ACHN (cell line): ENCODE measurements at regions not wholly inside any gene's neighbourhood (a gene's known extent, or its start where the extent isn't known, plus 50 kb on each side); places are given as distances from the start of the nearest gene placed in this dataset.
"Not testable (repeated sequence)": the region's sequence is repeated elsewhere in the genome, so short reads cannot be mapped to it uniquely, and the experiment has no call there.

Experiments used
- DNase-seq: peaks from one replicate; pipeline ENCODE4 v3.0.0-alpha.2; 2015
- in situ Hi-C: cut with HindIII; loops from 2 replicates; pipeline ENCODE4 v1.10.0; 2017; ENCODE audit warnings: low sequenced_read_pairs, low pct_ligation_motif_present, low pct_unique_long_range_greater_than_20kb

- no peak for DNase-seq
- in situ Hi-C loops = no loop called here
Measured at GRCh38 chr18:46179306-46179705, 75.1 kb downstream of the HAUS1 start.

GRCh38 chr18:46182633-46183358 lies 78.6 kb downstream of the HAUS1 start:
- in situ Hi-C loops = no loop called here
- no peak for DNase-seq

GRCh38 chr18:46184296-46184695 lies 80.1 kb downstream of the HAUS1 start:
- DNase-seq, in situ Hi-C loops: not testable (repeated sequence)

DNA sequence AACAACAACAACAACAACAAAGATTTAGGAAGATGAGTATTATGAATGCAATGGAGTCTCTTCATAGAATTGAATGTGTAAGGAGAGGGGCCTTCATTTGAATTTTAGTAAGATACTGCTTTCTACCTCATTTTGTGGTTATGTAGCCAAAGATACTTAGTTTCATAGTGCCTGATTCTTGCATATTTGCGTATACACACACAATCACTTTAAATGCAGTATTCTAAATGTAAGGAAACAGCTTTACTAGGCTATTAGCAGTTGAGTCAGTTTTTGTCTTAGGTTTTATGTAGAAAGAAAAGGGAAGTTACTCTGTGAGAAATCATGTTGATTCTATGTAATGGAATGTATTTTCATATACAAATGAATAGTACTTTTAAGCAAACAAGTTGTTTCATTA lies 80.5 kb downstream of the HAUS1 start:
- no peak for DNase-seq
- in situ Hi-C loops = no loop called here

DNA sequence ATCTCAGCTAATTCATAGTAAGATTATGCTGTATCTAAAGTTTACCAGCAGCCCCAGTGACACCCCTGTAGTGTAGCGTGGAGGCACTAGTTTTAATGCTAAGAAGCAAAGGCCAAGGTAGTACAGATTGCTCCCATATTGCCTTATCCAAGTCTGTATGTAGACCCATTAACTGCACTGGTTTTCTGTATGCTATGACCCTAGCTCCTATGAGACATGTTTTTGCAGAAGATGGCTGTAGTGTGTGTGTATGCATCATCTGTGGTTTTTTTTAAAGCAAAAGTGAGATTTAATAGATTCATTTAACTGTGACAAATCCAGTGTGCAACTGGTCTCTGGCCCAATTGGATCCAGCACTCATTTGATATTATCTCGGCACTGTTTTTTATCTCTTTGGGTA lies 86.5 kb downstream of the HAUS1 start:
- DNase-seq = no peak
- in situ Hi-C loops = no loop called here

DNA sequence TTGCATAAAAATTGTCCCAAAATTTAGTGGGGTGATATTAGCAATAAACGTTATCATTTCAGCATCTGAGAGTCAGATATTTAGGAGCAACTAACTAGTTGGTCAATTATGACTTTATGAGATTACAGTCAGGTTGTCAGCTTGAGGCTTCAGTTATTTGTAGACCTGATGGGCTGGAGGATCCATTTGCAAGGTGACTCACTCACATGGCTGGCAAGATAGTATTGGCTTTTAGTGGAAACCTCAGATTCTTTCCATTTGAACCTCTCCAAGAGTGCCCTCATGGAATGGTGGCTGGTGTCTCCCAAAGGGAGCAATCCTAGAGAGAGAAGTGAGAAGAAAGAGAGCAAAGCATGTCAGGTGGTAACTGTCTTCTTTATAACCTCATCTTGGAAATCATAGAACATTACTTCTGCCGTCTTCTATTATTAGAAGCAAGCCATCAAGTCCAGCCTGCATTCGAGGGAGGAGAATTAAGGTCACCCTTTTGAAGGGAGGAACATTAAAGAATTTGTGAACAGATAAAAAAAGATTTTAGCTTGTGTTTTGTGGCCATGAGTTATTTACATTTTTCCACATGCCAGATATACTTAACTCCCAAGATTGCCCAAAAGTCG lies 92.5 kb downstream of the HAUS1 start:
- in situ Hi-C loops = no loop called here

GRCh38 chr18:46199515-46200147 lies 95.4 kb downstream of the HAUS1 start:
- DNase-seq = no peak
- in situ Hi-C loops = no loop called here

More for the DNA sequence above, 92.5 kb downstream of the HAUS1 start:
- no peak for DNase-seq

DNA sequence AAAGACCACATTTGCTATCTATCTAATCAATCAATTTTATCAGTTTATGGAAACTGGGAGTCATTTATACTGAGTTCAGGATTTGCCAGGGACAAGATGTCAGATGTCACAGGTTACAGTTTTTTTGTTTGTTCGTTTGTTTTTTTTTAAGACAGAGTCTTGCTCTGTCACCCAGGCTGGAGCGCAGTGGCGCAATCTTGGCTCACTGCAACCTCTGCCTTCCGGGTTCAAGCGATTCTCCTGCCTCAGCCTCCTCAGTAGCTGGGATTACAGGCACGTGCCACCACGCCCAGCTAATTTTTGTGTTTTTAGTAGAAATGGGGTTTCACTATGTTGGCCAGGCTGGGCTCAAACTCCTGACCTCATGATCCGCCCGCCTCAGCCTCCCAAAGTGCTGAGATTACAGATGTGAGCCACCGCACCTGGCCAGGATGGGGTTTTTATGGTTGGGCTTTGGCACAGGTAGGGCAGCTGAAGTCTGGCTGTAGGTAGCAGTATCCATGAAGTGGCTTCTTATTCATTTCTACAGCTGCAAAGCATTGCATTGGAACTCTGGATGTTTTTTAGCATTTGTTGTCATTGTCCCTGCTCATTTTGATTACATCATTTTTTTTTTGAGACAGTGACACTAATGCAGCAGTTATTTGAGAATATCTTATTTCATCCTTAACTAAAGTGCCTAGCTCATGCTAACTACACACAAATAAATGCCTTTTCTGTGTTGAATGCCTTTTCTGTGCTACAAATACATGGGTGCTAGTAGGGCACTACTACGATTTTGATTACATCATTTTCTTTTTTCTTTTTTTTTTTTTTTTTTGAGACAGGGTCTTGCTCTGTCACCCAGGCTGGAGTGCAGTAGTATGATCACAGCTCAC lies 96.2 kb downstream of the HAUS1 start:
- in situ Hi-C loops, DNase-seq: not testable (repeated sequence)

DNA sequence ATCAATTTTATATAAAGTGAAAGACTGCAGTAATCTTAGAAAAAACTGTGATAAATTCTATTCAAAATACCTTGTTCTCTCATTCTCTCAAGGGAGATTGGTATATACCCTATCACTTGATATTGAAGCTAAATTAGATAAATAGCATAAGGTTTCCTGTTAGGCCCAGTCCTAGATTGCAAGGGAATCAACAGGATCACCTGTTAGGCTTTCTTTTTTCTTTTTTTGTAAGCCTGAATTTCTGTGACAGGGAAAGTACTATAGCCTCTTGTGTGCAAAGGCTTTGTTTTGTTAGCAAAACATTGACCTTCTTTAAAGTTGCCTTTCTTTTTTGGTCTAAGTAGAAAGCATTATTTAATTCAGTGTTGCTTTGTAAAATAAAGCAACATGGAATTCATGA lies 100.0 kb downstream of the HAUS1 start:
- DNase-seq = no peak
- in situ Hi-C loops = no loop called here

GRCh38 chr18:46207985-46208384 lies 103.8 kb downstream of the HAUS1 start:
- no peak for DNase-seq
- in situ Hi-C loops = no loop called here

- no peak for DNase-seq
- in situ Hi-C loops = no loop called here
Measured at GRCh38 chr18:46209161-46209560, 105.0 kb downstream of the HAUS1 start.

DNA sequence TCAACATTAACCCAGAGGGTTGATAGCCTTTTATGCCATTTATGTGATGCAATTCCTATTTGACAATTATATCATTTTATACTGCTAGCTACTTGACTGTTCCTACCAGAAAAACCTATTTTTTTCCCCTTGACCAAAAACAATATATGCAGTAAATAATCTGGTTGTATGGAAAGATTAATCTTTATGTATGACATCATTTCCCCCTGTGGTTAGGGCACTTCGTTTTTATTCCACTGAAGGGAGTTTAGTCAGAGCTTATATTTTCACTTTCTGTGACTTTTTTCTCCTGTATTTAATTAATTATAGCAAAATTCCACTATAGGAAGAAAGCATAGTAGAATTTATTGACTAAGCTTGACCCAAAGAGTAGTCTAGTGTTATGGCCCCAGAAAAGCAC lies 107.6 kb downstream of the HAUS1 start:
- in situ Hi-C loops = no loop called here
- DNase-seq = no peak

- no peak for DNase-seq
- in situ Hi-C loops = no loop called here
Measured at GRCh38 chr18:46212398-46212797, 108.2 kb downstream of the HAUS1 start.

DNA sequence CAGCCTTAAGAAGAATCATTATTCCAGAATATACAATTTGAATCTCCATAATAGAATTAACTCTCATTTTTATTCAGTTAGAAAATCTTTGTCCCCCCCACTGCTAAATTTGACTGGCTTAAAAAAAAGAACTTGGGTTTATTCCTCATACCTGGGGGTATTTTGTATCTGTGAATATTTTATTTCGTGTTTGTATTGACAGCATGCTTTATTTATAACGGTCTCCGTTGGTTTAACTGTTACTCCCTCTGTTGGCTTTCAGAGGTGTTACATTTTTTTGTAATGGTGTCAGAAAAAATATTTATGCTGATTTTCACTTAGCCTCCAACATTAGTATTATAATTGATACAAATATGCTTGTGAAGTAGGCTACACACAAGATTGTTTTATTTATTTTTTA lies 109.1 kb downstream of the HAUS1 start:
- in situ Hi-C loops = no loop called here

DNA sequence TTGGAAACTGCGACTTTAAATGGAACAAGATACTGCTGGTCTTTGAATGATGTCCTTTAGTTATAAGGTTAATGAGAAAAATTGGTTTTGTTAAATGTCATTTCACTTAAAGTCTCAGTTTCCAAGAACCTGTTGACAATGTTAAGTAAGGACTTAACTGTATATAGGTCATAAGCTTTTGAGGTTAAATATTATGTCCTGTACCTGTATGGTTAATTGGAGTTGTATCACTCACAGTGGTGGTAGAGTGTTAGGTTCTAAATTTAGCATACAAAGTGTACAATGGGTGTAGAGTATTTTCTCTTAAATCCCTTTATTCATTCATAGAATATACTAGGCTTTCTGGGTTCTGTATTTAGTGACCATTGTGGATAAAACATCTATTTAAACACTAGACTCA lies 110.2 kb downstream of the HAUS1 start:
- DNase-seq = no peak

More for the DNA sequence above, 109.1 kb downstream of the HAUS1 start:
- DNase-seq = peak; percentile 38

DNA sequence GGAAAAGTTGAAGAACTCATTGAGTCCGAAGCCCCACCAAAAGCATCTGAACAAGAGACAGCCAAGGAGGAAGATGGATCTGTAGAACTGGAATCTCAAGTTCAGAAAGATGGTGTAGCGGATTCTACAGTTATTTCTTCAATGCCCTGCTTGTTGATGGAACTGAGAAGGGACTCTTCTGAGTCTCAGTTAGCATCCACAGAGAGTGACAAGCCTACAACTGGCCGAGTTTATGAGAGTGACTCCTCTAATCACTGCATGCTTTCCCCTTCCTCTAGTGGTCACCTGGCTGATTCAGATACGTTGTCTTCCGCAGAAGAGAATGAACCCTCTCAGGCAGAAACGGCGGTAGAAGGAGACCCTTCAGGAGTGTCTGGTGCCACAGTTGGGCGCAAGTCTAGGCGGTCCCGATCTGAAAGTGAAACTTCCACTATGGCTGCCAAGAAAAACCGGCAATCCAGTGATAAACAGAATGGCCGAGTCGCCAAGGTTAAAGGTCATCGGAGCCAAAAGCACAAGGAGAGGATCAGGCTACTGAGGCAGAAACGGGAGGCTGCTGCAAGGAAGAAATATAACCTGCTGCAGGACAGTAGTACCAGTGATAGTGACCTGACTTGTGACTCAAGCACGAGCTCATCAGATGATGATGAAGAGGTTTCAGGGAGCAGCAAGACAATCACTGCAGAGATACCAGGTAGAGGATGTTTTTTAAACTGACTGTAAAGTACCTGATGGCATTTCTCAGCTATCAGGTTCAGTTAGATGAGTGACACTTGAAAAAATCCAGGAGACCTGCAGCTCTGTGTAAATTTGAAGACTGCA lies 111.9 kb downstream of the HAUS1 start:
- in situ Hi-C loops = no loop called here
- peak; percentile 49 for DNase-seq

More for the DNA sequence above, 110.2 kb downstream of the HAUS1 start:
- in situ Hi-C loops = no loop called here

DNA sequence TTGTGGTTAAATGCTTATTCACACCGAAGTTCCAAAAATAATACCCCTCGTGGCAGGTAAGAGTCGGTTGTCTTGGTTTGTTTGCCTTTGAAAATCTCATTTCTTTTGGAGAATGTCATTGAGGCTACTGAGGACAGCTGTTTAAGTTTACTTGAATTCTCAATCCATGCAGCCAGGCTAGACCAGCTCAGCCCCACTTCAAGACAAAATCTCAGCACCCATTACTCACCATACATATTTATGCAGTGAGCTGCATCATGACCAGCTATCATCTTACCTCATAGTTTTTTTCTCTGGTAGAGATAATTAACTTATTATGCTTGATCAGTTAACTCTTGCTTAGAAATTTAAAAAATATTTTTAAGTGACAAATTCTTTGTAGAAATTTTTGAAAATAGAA lies 115.9 kb downstream of the HAUS1 start:
- peak; percentile 49 for DNase-seq
- in situ Hi-C loops = no loop called here

- in situ Hi-C loops = no loop called here
- DNase-seq = no peak
Measured at GRCh38 chr18:46222093-46222492, 117.9 kb downstream of the HAUS1 start.
